ENCODE measurements at regions not wholly inside any gene's neighbourhood (a gene's known extent, or its start where the extent isn't known, plus 50 kb on each side); places are given as distances from the start of the nearest gene placed in this dataset.
"Not testable (repeated sequence)": the region's sequence is repeated elsewhere in the genome, so short reads cannot be mapped to it uniquely, and the experiment has no call there.

DNA sequence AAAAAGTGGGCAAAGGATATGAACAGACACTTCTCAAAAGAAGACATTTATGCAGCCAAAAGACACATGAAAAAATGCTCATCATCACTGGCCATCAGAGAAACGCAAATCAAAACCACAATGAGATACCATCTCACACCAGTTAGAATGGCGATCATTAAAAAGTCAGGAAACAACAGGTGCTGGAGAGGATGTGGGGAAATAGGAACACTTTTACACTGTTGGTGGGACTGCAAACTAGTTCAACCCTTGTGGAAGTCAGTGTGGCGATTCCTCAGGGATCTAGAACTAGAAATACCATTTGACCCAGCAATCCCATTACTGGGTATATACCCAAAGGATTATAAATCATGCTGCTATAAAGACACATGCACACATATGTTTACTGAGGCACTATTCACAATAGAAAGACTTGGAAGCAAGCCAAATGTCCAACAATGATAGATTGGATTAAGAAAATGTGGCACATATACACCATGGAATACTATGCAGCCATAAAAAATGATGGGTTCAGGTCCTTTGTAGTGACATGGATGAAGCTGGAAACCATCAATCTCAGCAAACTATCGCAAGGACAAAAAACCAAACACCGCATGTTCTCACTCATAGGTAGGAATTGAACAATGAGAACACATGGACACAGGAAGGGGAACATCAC lies 88.9 kb downstream of the RRAGC start:
- H3K27me3 ChIP-seq (ENCODE audit: insufficient read depth, low read depth, low read length); H3K79me2 ChIP-seq (replicated peaks; ENCODE audit: insufficient read depth, low read length); H3K36me3 ChIP-seq (ENCODE audit: insufficient read depth, low read length); H3K9me2 ChIP-seq (ENCODE audit: insufficient read depth, low read length); H3K4me3 ChIP-seq (ENCODE audit: low read length); H3K9me3 ChIP-seq (ENCODE audit: low read length); H4K20me1 ChIP-seq (ENCODE audit: insufficient read depth); H3K4me2 ChIP-seq (ENCODE audit: low read length); H2AFZ ChIP-seq (ENCODE audit: low read depth, low read length); H3K27ac ChIP-seq (ENCODE audit: low read length); H3K9ac ChIP-seq (ENCODE audit: low read length); H3F3A ChIP-seq (ENCODE audit: insufficient read depth, low read length, poor library complexity, severe bottlenecking): not testable (repeated sequence)

DNA sequence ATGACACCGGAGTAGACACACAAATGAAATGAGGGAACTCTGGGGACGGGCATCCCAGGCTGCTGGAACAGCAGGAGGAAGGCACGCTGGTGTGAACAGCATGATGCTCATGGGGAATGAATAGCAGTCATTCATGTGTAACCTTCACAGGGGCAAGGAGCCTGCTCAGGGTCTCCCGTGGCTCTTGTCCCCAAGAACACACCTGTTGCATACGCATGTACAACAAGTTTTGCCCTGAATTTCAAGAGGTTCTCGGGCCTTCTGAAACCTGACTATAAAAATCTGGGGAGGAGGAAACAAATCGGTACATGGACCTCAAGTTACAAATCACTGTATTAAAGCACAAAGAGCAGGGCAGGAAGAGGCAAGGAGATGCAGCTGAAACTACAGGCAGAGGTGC lies 93.4 kb downstream of the RRAGC start:
- Histone ChIP-seq H3K9me3 (ENCODE audit: low read length) (no peaks in the 10 kb centered on the region), H3K9ac (ENCODE audit: low read length) (no peak overlapping the region), H3K36me3 (ENCODE audit: insufficient read depth, low read length) (no peaks in the 10 kb centered on the region), H3K27ac (ENCODE audit: low read length) (no peak overlapping the region), H4K20me1 (ENCODE audit: insufficient read depth) (no peaks in the 10 kb centered on the region), H3K4me2 (ENCODE audit: low read length) (no peak overlapping the region), H3F3A (ENCODE audit: insufficient read depth, low read length, poor library complexity, severe bottlenecking) (no peaks in the 10 kb centered on the region), H2AFZ (ENCODE audit: low read depth, low read length) (no peak overlapping the region), H3K79me2 (replicated peaks; ENCODE audit: insufficient read depth, low read length) (no peaks in the 10 kb centered on the region), H3K27me3 (ENCODE audit: insufficient read depth, low read depth, low read length) (no peaks in the 10 kb centered on the region), H3K9me2 (ENCODE audit: insufficient read depth, low read length) (no peaks in the 10 kb centered on the region), H3K4me3 (ENCODE audit: low read length) (no peak overlapping the region)
- TF ChIP-seq EZH2 (IDR thresholded peaks at IDR 0.05; ENCODE audit: borderline replicate concordance, insufficient read depth, low read length, poor library complexity, severe bottlenecking) (no peak), POLR2AphosphoS5 (IDR thresholded peaks at IDR 0.05) (no peak), EP300 (conservative IDR thresholded peaks at IDR 0.05; ENCODE audit: poor library complexity, severe bottlenecking) (no peak), CTCF (IDR thresholded peaks at IDR 0.05; ENCODE audit: poor library complexity, severe bottlenecking) (no peak), SMC3 (conservative IDR thresholded peaks at IDR 0.05; ENCODE audit: poor library complexity) (no peak), TAF1 (IDR thresholded peaks at IDR 0.05; ENCODE audit: low read depth) (no peak), RAD21 (conservative IDR thresholded peaks at IDR 0.05) (no peak), MXI1 (conservative IDR thresholded peaks at IDR 0.05; ENCODE audit: poor library complexity, severe bottlenecking) (no peak)
- TF ChIP-seq, protein P1, sequence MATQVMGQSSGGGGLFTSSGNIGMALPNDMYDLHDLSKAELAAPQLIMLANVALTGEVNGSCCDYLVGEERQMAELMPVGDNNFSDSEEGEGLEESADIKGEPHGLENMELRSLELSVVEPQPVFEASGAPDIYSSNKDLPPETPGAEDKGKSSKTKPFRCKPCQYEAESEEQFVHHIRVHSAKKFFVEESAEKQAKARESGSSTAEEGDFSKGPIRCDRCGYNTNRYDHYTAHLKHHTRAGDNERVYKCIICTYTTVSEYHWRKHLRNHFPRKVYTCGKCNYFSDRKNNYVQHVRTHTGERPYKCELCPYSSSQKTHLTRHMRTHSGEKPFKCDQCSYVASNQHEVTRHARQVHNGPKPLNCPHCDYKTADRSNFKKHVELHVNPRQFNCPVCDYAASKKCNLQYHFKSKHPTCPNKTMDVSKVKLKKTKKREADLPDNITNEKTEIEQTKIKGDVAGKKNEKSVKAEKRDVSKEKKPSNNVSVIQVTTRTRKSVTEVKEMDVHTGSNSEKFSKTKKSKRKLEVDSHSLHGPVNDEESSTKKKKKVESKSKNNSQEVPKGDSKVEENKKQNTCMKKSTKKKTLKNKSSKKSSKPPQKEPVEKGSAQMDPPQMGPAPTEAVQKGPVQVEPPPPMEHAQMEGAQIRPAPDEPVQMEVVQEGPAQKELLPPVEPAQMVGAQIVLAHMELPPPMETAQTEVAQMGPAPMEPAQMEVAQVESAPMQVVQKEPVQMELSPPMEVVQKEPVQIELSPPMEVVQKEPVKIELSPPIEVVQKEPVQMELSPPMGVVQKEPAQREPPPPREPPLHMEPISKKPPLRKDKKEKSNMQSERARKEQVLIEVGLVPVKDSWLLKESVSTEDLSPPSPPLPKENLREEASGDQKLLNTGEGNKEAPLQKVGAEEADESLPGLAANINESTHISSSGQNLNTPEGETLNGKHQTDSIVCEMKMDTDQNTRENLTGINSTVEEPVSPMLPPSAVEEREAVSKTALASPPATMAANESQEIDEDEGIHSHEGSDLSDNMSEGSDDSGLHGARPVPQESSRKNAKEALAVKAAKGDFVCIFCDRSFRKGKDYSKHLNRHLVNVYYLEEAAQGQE (IDR thresholded peaks at IDR 0.05; ENCODE audit: borderline replicate concordance) = no peak

DNA sequence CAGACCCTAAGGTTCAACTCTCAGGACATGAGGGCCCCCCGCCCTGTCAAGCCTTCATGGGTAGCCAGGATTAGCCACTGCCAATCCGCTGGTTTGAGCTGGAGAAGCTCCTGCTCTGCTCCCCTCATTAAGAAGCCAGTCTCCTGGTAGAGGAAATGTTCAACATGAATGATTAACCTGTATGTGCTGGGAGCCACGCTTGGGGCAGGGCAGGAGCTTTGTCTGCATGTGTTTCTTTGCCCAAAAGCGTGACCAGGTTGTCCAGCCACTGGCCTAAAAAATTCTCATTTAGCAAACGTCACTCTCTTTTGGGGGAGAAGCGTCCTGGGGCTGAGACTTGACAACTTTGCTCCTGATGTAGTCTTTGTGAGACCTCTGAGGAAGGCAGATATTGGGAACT lies 96.5 kb downstream of the RRAGC start:
- no peaks in the 10 kb centered on the region for H3F3A ChIP-seq (ENCODE audit: insufficient read depth, low read length, poor library complexity, severe bottlenecking)
- H3K27me3 ChIP-seq (ENCODE audit: insufficient read depth, low read depth, low read length) = no peaks in the 10 kb centered on the region
- TF ChIP-seq RAD21 (conservative IDR thresholded peaks at IDR 0.05) (no peak), POLR2AphosphoS5 (IDR thresholded peaks at IDR 0.05) (no peak), MXI1 (conservative IDR thresholded peaks at IDR 0.05; ENCODE audit: poor library complexity, severe bottlenecking) (no peak), CTCF (IDR thresholded peaks at IDR 0.05; ENCODE audit: poor library complexity, severe bottlenecking) (no peak), TAF1 (IDR thresholded peaks at IDR 0.05; ENCODE audit: low read depth) (no peak), EZH2 (IDR thresholded peaks at IDR 0.05; ENCODE audit: borderline replicate concordance, insufficient read depth, low read length, poor library complexity, severe bottlenecking) (no peak), SMC3 (conservative IDR thresholded peaks at IDR 0.05; ENCODE audit: poor library complexity) (no peak), EP300 (conservative IDR thresholded peaks at IDR 0.05; ENCODE audit: poor library complexity, severe bottlenecking) (no peak)
- TF ChIP-seq, protein P1 (IDR thresholded peaks at IDR 0.05; ENCODE audit: borderline replicate concordance) = no peak
- no peaks in the 10 kb centered on the region for H3K36me3 ChIP-seq (ENCODE audit: insufficient read depth, low read length)
- no peak overlapping the region for H3K9ac ChIP-seq (ENCODE audit: low read length)
- no peaks in the 10 kb centered on the region for H3K79me2 ChIP-seq (replicated peaks; ENCODE audit: insufficient read depth, low read length)
- H3K4me3 ChIP-seq (ENCODE audit: low read length) = no peak overlapping the region
- H3K4me2 ChIP-seq (ENCODE audit: low read length) = no peak overlapping the region
- H3K9me2 ChIP-seq (ENCODE audit: insufficient read depth, low read length) = no peaks in the 10 kb centered on the region
- H3K27ac ChIP-seq (ENCODE audit: low read length) = no peak overlapping the region
- H3K9me3 ChIP-seq (ENCODE audit: low read length) = no peaks in the 10 kb centered on the region
- H4K20me1 ChIP-seq (ENCODE audit: insufficient read depth) = no peaks in the 10 kb centered on the region
- H2AFZ ChIP-seq (ENCODE audit: low read depth, low read length) = no peak overlapping the region

Data from neural cell (in vitro differentiated cells).